ENCODE measurements at regions not wholly inside any gene's neighbourhood (a gene's known extent, or its start where the extent isn't known, plus 50 kb on each side); places are given as distances from the start of the nearest gene placed in this dataset.

DNA sequence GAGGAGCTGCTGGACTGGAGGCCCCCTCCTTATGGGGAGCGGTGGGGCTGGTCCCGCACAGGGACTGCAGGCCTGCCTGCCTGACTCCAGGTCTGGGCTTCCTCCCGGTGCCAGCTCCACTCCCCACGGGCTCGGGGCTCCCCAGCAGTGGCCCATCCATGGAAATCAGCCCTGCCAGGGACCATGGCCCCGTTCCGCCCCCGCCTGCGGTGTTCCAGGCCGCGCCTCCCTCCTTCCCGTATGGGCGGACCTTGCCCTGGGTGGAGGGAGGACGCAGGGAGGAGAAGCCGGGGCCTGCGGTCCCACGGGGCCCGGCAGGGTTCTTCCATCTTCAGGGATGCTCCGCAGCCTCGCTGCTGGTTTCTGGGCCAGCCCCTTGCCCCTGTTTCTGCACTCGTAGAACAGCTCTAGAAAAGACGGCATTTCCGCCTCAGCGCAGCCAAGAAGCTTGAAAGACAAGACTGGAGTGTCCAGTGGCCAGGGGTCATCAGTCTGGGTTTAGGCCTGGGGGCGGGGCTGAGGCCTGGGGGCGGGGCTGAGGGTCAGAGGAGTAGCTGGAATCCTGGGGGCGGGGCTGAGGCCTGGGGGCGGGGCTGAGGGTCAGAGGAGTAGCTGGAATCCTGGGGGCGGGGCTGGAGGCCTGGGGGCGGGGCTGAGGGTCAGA, 1330.6 kb downstream of the BRD1 start:
- no peak for DNase-seq

- no peak for DNase-seq
Measured at GRCh38 chr22:48496226-48496845, 1331.3 kb downstream of the BRD1 start.

DNA sequence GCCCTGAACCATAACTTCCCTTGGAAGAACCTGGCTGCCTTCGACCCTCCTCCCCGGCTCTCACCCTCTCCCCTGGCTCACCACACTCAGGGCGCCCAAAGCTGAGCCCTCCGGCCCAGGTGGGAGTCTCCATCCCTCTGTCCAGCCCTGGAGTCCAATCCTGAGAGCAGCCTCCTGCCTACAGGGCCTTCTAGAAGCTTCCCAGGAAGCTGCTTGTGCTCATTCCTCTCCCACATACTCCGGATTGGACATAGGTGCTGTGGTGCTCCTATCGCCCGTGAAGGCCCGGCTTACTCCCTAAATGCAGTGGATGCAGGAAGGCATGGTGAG, 1332.0 kb downstream of the BRD1 start:
- DNase-seq: no peak

GRCh38 chr22:48494968-48495750, 1332.5 kb downstream of the BRD1 start:
- no peak for DNase-seq

- DNase-seq: no peak
Measured at GRCh38 chr22:48494256-48494967, 1333.3 kb downstream of the BRD1 start.

GRCh38 chr22:48493733-48494132, 1333.9 kb downstream of the BRD1 start:
- no peak for DNase-seq

DNA sequence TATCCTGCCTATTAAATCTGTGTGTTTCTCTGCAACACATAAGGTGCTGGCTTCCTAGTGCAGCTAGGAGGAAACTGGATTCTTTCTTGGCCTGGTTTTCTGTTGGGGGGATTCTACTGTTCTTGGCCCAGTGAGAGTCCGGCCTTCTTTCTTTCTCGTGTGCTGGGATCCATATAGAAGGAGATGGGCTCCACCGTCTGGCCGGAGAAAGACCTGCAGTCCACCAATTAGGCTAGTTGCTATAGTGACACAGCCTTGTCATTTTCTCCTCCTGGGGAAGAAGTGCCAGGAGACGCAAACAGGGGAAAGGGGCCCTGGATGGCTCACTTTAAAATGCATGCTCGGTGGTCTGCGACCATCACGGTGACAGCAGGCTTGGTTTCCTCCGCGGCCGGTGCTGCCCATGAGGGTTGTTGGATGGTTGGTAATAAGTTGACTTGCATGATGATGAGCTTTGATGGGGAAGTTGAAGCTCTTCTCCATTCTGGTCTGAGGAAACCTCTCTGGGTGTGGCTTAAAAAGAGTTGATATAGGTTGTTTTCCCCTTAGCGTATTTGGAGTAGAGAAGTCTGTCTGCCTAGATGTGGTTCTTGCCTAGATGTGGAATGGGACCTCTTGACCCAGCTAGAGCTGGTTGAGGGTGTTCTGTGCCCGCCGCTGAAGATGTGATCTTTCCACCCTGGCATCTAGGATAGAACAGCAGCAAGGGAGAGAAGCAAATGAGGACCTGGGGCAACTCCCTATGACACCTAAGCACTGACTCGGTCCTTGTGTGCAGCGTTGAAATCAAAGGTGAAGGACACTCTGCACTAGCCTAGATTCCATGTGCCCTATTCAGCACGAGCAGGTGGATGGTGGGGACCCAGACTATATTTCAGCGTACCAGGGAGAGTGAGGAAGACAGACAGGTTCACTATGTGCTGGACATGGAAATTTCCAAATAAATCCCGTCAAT, 1335.0 kb downstream of the BRD1 start:
- DNase-seq: no peak

DNA sequence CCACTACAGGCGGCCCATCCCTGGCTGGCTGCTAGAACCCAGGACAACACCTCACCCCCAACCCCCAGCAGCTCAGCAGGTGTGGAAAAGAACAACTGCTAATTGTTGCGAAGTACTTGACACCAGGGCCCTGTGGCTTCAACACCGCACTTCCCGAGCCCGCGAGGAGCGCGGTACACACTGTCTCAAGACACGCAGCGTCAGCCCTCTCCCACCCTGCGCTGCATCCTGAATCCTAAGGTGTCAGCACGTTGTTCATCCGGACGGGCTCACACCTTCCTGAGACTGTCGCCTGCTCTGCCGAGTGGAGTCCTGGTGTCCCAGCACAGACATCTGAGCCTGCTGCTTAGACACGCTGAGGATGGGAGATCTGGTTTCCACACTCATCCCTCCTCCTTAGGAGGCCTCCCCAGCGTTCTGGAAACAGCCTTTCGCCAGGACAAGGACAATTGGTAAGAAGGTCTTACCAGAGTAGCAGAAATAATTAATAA, 1336.2 kb downstream of the BRD1 start:
- DNase-seq: no peak

- DNase-seq: no peak
Measured at GRCh38 chr22:48490500-48491411, 1336.9 kb downstream of the BRD1 start.

DNA sequence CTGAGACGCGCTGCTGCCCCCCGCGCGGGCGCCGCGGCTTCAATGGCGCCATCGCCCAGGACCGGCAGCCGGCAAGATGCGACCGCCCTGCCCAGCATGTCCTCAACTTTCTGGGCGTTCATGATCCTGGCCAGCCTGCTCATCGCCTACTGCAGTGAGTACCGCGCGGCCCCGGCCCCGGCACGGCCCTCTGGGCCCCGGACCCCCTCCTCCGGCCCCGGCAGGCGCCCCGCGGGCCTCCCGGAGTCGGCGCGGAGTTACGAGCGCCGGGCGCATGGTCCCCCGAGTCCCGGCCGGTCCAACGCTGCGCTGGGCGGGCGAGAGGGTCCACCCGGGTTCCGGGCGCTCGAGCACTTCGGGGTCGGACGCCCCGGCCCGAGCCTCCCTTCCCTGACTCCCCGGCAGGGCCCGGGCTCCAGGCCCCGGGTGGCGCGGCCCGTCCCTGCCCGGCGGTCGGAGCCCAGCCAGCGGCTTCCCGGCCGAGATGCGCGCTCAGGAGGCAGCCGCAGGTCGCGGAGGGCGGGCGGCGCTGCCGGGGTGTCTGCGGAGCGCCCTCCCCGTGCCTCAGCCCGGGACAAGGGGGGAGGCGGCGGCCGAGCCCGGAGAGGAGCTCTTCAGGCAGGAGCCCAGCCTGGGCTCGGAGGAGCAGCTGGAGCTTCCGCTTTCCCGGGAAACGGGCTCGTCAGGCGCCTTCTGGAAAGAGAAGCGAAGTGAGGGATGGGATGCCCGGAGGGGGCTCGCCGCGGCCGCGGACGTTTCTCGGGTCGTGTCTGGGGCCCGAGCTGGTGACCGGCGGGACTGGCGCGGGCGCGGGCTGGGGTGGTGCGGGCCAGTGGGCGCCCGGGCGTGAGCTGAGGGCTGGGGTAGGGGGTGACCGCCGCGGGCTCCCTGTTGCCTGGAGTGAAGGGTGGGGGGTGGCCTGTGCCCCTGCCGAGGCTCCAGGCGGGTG, 1337.8 kb downstream of the BRD1 start:
- DNase-seq: no peak

- no peak for DNase-seq
Measured at GRCh38 chr22:48488611-48489511, 1338.8 kb downstream of the BRD1 start.

DNA sequence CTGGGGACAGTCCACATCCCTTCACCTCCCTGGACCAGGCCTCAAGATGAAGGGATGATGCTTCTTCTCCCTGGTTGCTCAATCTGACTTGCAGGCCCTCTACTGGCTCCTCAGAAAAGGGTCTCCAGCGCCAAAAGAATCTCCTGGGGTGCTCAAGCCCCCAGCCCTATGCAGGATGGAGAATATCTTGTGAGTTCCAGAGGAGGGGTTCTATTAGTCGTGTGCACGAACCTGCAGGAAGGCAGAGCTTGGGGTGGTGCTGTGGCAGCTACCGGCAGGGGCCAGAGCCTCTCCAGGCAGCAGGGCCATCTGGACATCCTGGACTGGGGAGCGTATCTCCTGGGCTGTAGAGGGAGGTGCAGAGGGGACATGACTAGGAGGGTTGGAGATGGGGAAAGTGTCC, 1339.5 kb downstream of the BRD1 start:
- no peak for DNase-seq

DNA sequence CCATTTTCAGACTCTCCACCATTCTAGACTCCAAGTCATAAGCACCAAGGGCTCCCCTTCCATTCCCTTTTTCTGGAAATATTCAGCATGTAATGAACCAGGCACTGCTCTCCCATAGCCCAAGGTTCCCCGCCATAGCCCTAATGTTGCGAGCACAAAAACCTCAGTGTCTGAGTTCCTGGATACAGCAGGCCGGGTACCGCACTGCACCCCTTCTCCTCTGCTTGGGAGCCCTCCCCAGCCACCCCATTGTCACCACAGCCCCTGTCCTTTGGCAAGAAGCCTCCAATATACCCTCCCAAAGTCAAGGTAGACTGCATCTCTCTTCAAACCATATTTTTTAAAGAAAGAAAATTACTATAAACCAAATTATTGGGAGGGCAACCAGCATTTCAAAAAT, 1341.1 kb downstream of the BRD1 start:
- no peak for DNase-seq

GRCh38 chr22:48486134-48486532, 1341.5 kb downstream of the BRD1 start:
- no peak for DNase-seq

DNA sequence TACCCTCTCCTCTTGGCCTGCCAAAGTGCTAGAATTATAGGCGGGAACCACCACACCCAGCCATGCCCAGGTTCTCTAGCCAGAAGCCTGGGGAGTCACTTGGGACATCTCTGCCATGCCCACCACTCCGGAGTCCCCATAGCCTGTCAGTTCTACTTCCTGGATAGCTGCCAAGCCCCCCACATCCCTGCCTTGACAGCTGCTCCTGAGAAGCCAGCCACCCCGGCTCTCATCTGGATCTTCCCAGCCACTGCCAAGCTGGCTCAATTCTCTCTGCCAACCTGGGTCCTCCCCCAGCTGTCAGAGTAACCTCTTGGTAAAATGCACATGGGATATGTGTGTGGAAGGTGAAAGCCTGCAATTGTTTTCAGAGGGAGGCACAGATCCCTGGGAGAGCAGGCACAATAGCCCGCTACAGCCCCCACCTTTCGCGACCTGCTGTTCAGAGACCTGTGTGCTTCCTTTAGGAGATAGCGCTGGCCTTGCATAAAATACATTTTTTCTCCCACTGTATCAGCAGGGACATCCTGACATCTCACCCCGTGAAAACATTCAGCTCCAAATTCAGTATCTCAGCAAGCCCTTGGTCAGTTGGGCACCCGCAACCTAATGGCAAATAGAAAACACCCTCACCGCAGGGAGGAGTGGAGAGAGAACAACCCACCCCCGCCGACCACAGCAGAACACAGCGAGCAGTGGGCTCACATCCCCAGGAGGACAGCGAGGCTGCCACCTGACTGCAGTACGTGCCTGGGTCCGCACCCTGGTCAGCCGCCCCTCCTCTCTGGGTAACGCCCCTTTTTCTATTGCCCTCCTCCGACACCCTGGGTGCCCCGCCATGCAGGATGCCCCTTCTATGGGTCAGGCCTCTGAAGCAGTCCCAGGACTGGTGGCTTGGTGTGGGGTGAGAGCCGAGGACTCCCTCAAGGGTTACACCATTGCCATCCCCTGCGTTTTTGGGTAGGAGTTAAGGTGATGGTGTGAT, 1342.2 kb downstream of the BRD1 start:
- DNase-seq: no peak

DNA sequence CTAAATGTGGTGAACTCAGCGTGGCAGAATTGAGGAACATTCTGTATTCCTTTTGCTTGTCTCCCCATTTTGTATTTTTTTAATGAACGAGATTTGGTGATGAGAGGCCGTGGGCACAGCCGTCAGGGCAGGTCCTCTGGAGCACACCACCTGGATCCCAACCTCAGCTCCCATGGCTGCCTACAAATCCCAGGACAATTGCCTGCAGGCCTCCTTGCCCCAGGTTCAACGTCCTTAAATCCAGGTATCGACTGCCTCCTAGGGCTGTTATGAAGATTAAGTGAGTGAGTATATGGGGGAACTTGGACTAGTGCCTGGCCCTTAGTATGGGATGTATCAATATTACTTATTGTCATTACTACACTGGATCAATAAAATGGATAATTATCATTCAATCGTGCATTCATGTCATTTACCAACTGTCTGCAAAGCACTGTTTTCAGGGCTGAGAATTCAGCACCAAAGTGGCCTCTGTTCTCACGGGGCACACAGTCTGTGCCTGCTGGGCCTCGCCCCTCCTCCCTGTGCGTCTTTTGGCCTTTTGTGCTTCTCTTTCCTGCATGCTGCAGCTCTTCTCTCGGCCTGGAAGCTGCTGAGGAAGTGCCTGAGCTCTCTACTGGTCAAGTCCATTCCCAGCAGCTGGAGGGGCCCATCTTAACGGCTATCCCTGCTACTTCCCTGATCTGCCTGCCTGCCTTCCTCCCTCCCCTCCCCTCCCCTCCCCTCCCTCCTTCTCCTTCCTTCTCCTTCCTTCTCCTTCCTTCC, 1343.7 kb downstream of the BRD1 start:
- DNase-seq: no peak

- DNase-seq: no peak
Measured at GRCh38 chr22:48482771-48483170, 1344.9 kb downstream of the BRD1 start.

All from GOT3 (cell line).